H1 (cell line): ENCODE measurements at regions not wholly inside any gene's neighbourhood (a gene's known extent, or its start where the extent isn't known, plus 50 kb on each side); places are given as distances from the start of the nearest gene placed in this dataset.

Experiments used
- CTCF ChIA-PET: fragments of 300-600 bp; sonication (Branson Sonifier 250); formaldehyde crosslinking; loops from one replicate; lab custom pipeline; 2021; ENCODE audit not compliant: partially characterized antibody; lab: Charles Lee
- POLR2A ChIA-PET: fragments of 300-600 bp; sonication (Branson Sonifier 250); formaldehyde crosslinking; loops from one replicate; lab custom pipeline; 2021; ENCODE audit warnings: inconsistent platforms; ENCODE audit not compliant: partially characterized antibody; lab: Charles Lee
- DNase-seq, 2 experiments: peaks; one replicate each; pipeline versions ENCODE4 v3.0.0 to v3.0.0-alpha.2; 2010 to 2022; ENCODE audit warnings: low spot score in 2 of 2, low read depth in 1 of 2, mixed read lengths in 1 of 2
- FAIRE-seq: peaks from 2 replicates; lab custom pipeline; 2011; peaks lifted over from hg19 to GRCh38; lab: Jason Lieb, UNC
- H2AFZ ChIP-seq: 2 replicates; pipeline ENCODE4 v1.8.1; 2012; ENCODE audit warnings: low read length, inconsistent platforms
- H2AK5ac ChIP-seq: 2 replicates; pipeline ENCODE4 v1.6.1; 2013; ENCODE audit warnings: low read depth, low read length
- H2BK120ac ChIP-seq: replicated peaks from 2 replicates; pipeline ENCODE3; 2013; ENCODE audit warnings: low read depth, low read length, inconsistent platforms
- H2BK12ac ChIP-seq: 2 replicates; pipeline ENCODE4 v1.6.1; 2013; ENCODE audit warnings: low read depth, low read length
- H2BK15ac ChIP-seq: 2 replicates; pipeline ENCODE4 v1.6.1; 2013; ENCODE audit warnings: low read length
- H2BK20ac ChIP-seq: 2 replicates; pipeline ENCODE4 v1.6.1; 2013; ENCODE audit warnings: low read length
- H2BK5ac ChIP-seq: 2 replicates; pipeline ENCODE4 v1.6.1; 2013; ENCODE audit warnings: low read depth, low read length
- H3K14ac ChIP-seq: 2 replicates; pipeline ENCODE4 v1.6.1; 2013; ENCODE audit warnings: inconsistent platforms; ENCODE audit not compliant: insufficient read length
- H3K18ac ChIP-seq: 2 replicates; pipeline ENCODE4 v1.6.1; 2013; ENCODE audit warnings: low read length; ENCODE audit errors: extremely low read depth
- H3K23ac ChIP-seq: 2 replicates; pipeline ENCODE4 v1.6.1; 2013; ENCODE audit warnings: inconsistent platforms; ENCODE audit not compliant: insufficient read length
- H3K23me2 ChIP-seq: 2 replicates; pipeline ENCODE4 v1.6.1; 2013; ENCODE audit warnings: low read depth, low read length
- H3K27ac ChIP-seq: 2 replicates; pipeline ENCODE4 v1.6.1; 2011; ENCODE audit warnings: low read depth, low read length, inconsistent platforms
- H3K27me3 ChIP-seq, 4 experiments: replicated peaks in 1 of 4; 1 replicate in 1 of 4; 2 replicates in 3 of 4; pipeline versions ENCODE4 v1.6.1 to v1.8.1; 2011 to 2013; ENCODE audit warnings: low read length in 3 of 4, mild to moderate bottlenecking in 3 of 4, inconsistent platforms in 2 of 4, mixed read lengths in 2 of 4, moderate library complexity in 1 of 4; ENCODE audit not compliant: control insufficient read depth in 3 of 4, insufficient read depth in 3 of 4; ENCODE audit errors: extremely low read depth in 1 of 4
- H3K36me3 ChIP-seq, 4 experiments: 2 replicates each; pipeline versions ENCODE4 v1.6.1 to v1.8.1; 2011 to 2013; ENCODE audit warnings: mild to moderate bottlenecking in 4 of 4, low read length in 3 of 4, moderate library complexity in 2 of 4, control low read depth in 1 of 4, inconsistent platforms in 1 of 4; ENCODE audit not compliant: insufficient read depth in 4 of 4, control insufficient read depth in 2 of 4
- H3K4ac ChIP-seq: replicated peaks from 2 replicates; pipeline ENCODE3; 2013; ENCODE audit warnings: low read length, low read depth, mixed read lengths, inconsistent platforms; ENCODE audit not compliant: insufficient read length
- H3K4me1 ChIP-seq, 4 experiments: replicated peaks in 1 of 4; 1 replicate in 1 of 4; 2 replicates in 3 of 4; pipeline versions ENCODE4 v1.6.1 to v1.8.1; 2011 to 2013; ENCODE audit warnings: low read length in 3 of 4, inconsistent platforms in 2 of 4, mixed read lengths in 1 of 4; ENCODE audit not compliant: insufficient read depth in 4 of 4, control insufficient read depth in 3 of 4
- H3K4me2 ChIP-seq, 2 experiments: 2 replicates each; pipeline versions ENCODE4 v1.6.1 to v1.8.1; 2011 to 2013; ENCODE audit warnings: low read depth in 2 of 2, low read length in 2 of 2, control low read depth in 1 of 2, inconsistent platforms in 1 of 2, mild to moderate bottlenecking in 1 of 2; ENCODE audit not compliant: insufficient read depth in 1 of 2
- H3K4me3 ChIP-seq, 4 experiments: fragments of 200-600, 300-600 bp in 1 of 4; sonication (generic), shearing (Covaris generic), sonication (Bioruptor Twin) in 1 of 4; 2 replicates each; pipeline versions ENCODE4 v1.5.1 to v1.8.1; 2011 to 2016; ENCODE audit warnings: low read length in 4 of 4, low read depth in 3 of 4, control low read depth in 2 of 4, inconsistent platforms in 2 of 4, mild to moderate bottlenecking in 2 of 4, mixed read lengths in 1 of 4, moderate library complexity in 1 of 4; ENCODE audit not compliant: insufficient read depth in 2 of 4; ENCODE audit errors: extremely low read depth in 1 of 4
- H3K56ac ChIP-seq: replicated peaks from 2 replicates; pipeline ENCODE3; 2013; ENCODE audit warnings: low read depth, mild to moderate bottlenecking, mixed read lengths, low read length, inconsistent platforms; ENCODE audit not compliant: insufficient read length
- H3K79me1 ChIP-seq: 2 replicates; pipeline ENCODE4 v1.6.1; 2013; ENCODE audit warnings: low read depth, low read length, control low read depth
- H3K79me2 ChIP-seq, 2 experiments: 2 replicates each; pipeline versions ENCODE4 v1.6.1 to v1.8.1; 2012 to 2013; ENCODE audit warnings: low read length in 2 of 2, mild to moderate bottlenecking in 2 of 2, inconsistent platforms in 1 of 2; ENCODE audit not compliant: insufficient read depth in 2 of 2, control insufficient read depth in 1 of 2
- H3K9ac ChIP-seq, 4 experiments: replicated peaks in 1 of 4; 1 replicate in 1 of 4; 2 replicates in 3 of 4; pipeline versions ENCODE4 v1.6.1 to v1.8.1; 2011 to 2013; ENCODE audit warnings: low read depth in 3 of 4, low read length in 3 of 4, control low read depth in 2 of 4, mild to moderate bottlenecking in 2 of 4, moderate library complexity in 2 of 4, inconsistent platforms in 1 of 4; ENCODE audit errors: extremely low read depth in 1 of 4
- H3K9me3 ChIP-seq, 2 experiments: 2 replicates each; pipeline versions ENCODE4 v1.6.1 to v1.8.1; 2012 to 2013; ENCODE audit warnings: mild to moderate bottlenecking in 2 of 2, moderate library complexity in 2 of 2, control low read depth in 1 of 2, inconsistent platforms in 1 of 2, low read depth in 1 of 2, low read length in 1 of 2, mixed read lengths in 1 of 2; ENCODE audit not compliant: insufficient read depth in 2 of 2
- H4K20me1 ChIP-seq, 2 experiments: replicated peaks in 1 of 2; 2 replicates each; pipeline versions ENCODE3 to v1.8.1; 2011 to 2013; ENCODE audit warnings: inconsistent platforms in 2 of 2, low read length in 2 of 2, mild to moderate bottlenecking in 1 of 2; ENCODE audit not compliant: insufficient read depth in 2 of 2, control insufficient read depth in 1 of 2
- H4K5ac ChIP-seq: 2 replicates; pipeline ENCODE4 v1.6.1; 2013; ENCODE audit warnings: low read length, low read depth, mixed read lengths, inconsistent platforms; ENCODE audit not compliant: insufficient read length
- H4K8ac ChIP-seq: 2 replicates; pipeline ENCODE4 v1.8.0; 2013; ENCODE audit warnings: mild to moderate bottlenecking, moderate library complexity, low read length, inconsistent platforms; ENCODE audit not compliant: insufficient read depth; ENCODE audit errors: extremely low read depth
- H4K91ac ChIP-seq: replicated peaks from 2 replicates; pipeline ENCODE3; 2013; ENCODE audit warnings: low read length, mixed read lengths, inconsistent platforms; ENCODE audit not compliant: insufficient read length
- BACH1 ChIP-seq: IDR thresholded peaks from 2 replicates; pipeline ENCODE4 v1.6.1; 2012; ENCODE audit warnings: low read length, improper control_type of control experiment
- EGR1 ChIP-seq: IDR thresholded peaks from 2 replicates; pipeline ENCODE4 v1.6.1; 2011; ENCODE audit warnings: low read depth, low read length, borderline replicate concordance
- KDM1A ChIP-seq: fragments of 200-600, 300-600 bp; sonication (generic); IDR thresholded peaks from 2 replicates; pipeline ENCODE4 v1.7.1; 2016; ENCODE audit warnings: mild to moderate bottlenecking, low read length, borderline replicate concordance
- POLR2A ChIP-seq, 2 experiments: IDR thresholded peaks; 1 replicate in 1 of 2; 2 replicates in 1 of 2; pipeline ENCODE4 v1.6.1; 2011; ENCODE audit warnings: low read depth in 2 of 2, low read length in 2 of 2, mild to moderate bottlenecking in 2 of 2; ENCODE audit errors: control extremely low read depth in 1 of 2
- SUZ12 ChIP-seq: fragments of 200-600 bp; sonication (generic); IDR thresholded peaks from 2 replicates; pipeline ENCODE4 v1.6.1; 2012; ENCODE audit warnings: mild to moderate bottlenecking, inconsistent platforms, low read length, moderate library complexity, mixed read lengths
- WGBS, 2 experiments: shearing (Covaris generic) in 1 of 2; methylation state at CpG; one replicate each; pipeline versions ENCODE4 v1.1.6 to v1.1.7; 2013 to 2015; ENCODE audit warnings: low lambda C conversion rate in 2 of 2, mixed read lengths in 2 of 2, inconsistent platforms in 1 of 2, low coverage in 1 of 2, missing lambda C conversion rate in 1 of 2; ENCODE audit not compliant: insufficient replicate concordance in 2 of 2, insufficient coverage in 1 of 2, insufficient read length in 1 of 2; ENCODE audit errors: extremely low coverage in 1 of 2, missing lambda C conversion rate in 1 of 2; 5-methylcytosine and 5-hydroxymethylcytosine counted together

GRCh38 chr17:12231355-12231682, 210.6 kb downstream of the MAP2K4 start:
- Histone ChIP-seq H2BK15ac (no peak overlapping the region), H3K4me3 (no peak overlapping the region), H3K36me3 (no peaks in the 10 kb centered on the region), H3K79me2 (no peaks in the 10 kb centered on the region), H4K5ac (no peak overlapping the region), H3K18ac (no peak overlapping the region), H3K9me3 (no peaks in the 10 kb centered on the region), H3K4me2 (no peak overlapping the region), H3K23ac (no peak overlapping the region), H2BK20ac (no peak overlapping the region), H3K4ac (no peak overlapping the region), H3K79me1 (no peaks in the 10 kb centered on the region), H4K8ac (no peak overlapping the region), H3K27me3 (no peaks in the 10 kb centered on the region), H2BK120ac (no peak overlapping the region), H2BK12ac (no peak overlapping the region), H2BK5ac (no peak overlapping the region), H3K4me1 (no peaks in the 10 kb centered on the region), H4K20me1 (no peaks in the 10 kb centered on the region), H3K56ac (no peak overlapping the region), H2AFZ (no peak overlapping the region), H3K14ac (no peak overlapping the region), H3K27ac (no peak overlapping the region), H4K91ac (no peak overlapping the region), H3K9ac (no peak overlapping the region), H3K23me2 (no peaks in the 10 kb centered on the region), H2AK5ac (no peak overlapping the region)
- TF ChIP-seq POLR2A (IDR thresholded peaks at IDR 0.05; ENCODE audit: control extremely low read depth in 1 of 2, low read depth in 2 of 2, low read length in 2 of 2) (no peak), SUZ12 (no peak), BACH1 (no peak), EGR1 (no peak), KDM1A (0 out of 2 replicates have a peak, but pooled peaks have one; percentile 28)
- ChIA-PET CTCF (interaction anchor here (0.9 to 1.3 kb wide), 2 partner anchors 13 to 24 kb away, joined by 4 read pairs; no protein-coding TSS in a partner anchor), POLR2A (no interaction called here)
- peak in 1 of 2 experiments; percentile 7 for DNase-seq
- WGBS, 2 experiments = 85% methylated on average over 2 of the region's 2 CpGs; no CpG with 5 or more reads in 1 of the 2 experiments
- FAIRE-seq = no peak
